Brain microvascular endothelial cell (primary cell): ENCODE measurements at regions not wholly inside any gene's neighbourhood (a gene's known extent, or its start where the extent isn't known, plus 50 kb on each side); places are given as distances from the start of the nearest gene placed in this dataset.
"Not testable (repeated sequence)": the region's sequence is repeated elsewhere in the genome, so short reads cannot be mapped to it uniquely, and the experiment has no call there.

Source experiments
- DNase-seq: peaks from one replicate; pipeline ENCODE4 v3.0.0-alpha.2; 2020
- H3K27ac ChIP-seq: fragments of 250-450 bp; sonication (Bioruptor Pico); 2 replicates; pipeline ENCODE4 v1.5.1; 2020; ENCODE audit warnings: mild to moderate bottlenecking, moderate library complexity
- H3K27me3 ChIP-seq: fragments of 250-450 bp; sonication (Bioruptor Pico); replicated peaks from 2 replicates; pipeline ENCODE4 v1.5.1; 2020; ENCODE audit warnings: mild to moderate bottlenecking
- H3K36me3 ChIP-seq: fragments of 250-450 bp; sonication (Bioruptor Pico); replicated peaks from 2 replicates; pipeline ENCODE4 v1.5.1; 2020; ENCODE audit warnings: mild to moderate bottlenecking
- H3K4me3 ChIP-seq: 2 replicates; pipeline ENCODE4 v1.5.1; 2011; ENCODE audit warnings: low read depth, mild to moderate bottlenecking, control low read depth, low read length, moderate library complexity
- in situ Hi-C: cut with HindIII; loops from 2 replicates; pipeline ENCODE4 v1.10.0; 2017; ENCODE audit warnings: low sequenced_read_pairs, low pct_ligation_motif_present
- TF ChIP-seq, protein P1 (sequence below): IDR thresholded peaks from 2 replicates; pipeline ENCODE4 v1.5.1; 2011; ENCODE audit warnings: low read depth, mild to moderate bottlenecking, moderate library complexity, low read length, control low read depth, inconsistent platforms; ENCODE audit errors: missing control alignments

DNA sequence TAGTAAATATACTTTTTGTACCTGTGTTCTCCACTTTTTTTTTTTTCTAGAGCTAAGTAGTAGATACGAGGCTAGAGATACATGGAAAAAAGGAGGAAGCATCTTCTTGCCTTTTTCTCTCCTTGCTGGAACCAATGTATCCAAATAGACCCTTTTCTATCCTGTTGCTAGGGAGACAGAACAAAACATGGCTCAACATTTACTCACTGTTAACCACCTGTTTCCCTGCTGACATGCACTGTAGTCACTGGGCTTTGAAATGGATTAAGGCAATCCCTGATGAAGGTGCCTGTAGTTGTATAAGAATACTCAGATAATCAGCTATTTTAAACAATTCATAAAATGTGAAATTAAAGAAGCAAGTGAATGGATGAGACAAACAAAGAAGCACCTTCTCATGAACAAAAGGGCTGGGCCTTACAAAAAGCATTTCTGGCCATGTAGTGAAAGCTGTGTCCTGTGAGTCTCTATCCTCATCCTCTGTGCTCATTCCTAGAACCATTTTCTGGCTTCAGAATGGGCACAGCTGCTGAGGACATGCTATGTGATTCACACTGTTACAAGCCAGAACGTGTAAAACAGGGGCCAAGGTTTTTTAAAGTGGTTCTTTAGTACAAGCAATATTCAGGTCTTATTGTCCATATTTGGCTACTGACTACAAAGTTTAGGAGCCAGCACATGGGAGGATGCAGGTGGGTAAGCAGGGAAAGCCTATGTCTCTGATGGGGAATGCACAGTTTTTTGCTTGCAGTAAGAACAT lies 100.4 kb upstream of the NDN start:
- in situ Hi-C loops, result no loop called here
- no peaks in the 10 kb centered on the region for H3K36me3 ChIP-seq
- H3K4me3 ChIP-seq, result no peak overlapping the region

GRCh38 chr15:23793191-23793680 lies 106.1 kb upstream of the NDN start:
- Histone ChIP-seq H3K27ac (no peak overlapping the region), H3K36me3 (no peaks in the 10 kb centered on the region), H3K27me3 (no peaks in the 10 kb centered on the region), H3K4me3 (no peak overlapping the region)
- TF ChIP-seq, protein P1, sequence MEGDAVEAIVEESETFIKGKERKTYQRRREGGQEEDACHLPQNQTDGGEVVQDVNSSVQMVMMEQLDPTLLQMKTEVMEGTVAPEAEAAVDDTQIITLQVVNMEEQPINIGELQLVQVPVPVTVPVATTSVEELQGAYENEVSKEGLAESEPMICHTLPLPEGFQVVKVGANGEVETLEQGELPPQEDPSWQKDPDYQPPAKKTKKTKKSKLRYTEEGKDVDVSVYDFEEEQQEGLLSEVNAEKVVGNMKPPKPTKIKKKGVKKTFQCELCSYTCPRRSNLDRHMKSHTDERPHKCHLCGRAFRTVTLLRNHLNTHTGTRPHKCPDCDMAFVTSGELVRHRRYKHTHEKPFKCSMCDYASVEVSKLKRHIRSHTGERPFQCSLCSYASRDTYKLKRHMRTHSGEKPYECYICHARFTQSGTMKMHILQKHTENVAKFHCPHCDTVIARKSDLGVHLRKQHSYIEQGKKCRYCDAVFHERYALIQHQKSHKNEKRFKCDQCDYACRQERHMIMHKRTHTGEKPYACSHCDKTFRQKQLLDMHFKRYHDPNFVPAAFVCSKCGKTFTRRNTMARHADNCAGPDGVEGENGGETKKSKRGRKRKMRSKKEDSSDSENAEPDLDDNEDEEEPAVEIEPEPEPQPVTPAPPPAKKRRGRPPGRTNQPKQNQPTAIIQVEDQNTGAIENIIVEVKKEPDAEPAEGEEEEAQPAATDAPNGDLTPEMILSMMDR, result no peak
- in situ Hi-C loops, result no loop called here
- no peak for DNase-seq

More for the DNA sequence above, 100.4 kb upstream of the NDN start:
- H3K27me3 ChIP-seq, result no peaks in the 10 kb centered on the region
- DNase-seq, result no peak
- H3K27ac ChIP-seq, result no peak overlapping the region
- TF ChIP-seq, protein P1, result no peak

DNA sequence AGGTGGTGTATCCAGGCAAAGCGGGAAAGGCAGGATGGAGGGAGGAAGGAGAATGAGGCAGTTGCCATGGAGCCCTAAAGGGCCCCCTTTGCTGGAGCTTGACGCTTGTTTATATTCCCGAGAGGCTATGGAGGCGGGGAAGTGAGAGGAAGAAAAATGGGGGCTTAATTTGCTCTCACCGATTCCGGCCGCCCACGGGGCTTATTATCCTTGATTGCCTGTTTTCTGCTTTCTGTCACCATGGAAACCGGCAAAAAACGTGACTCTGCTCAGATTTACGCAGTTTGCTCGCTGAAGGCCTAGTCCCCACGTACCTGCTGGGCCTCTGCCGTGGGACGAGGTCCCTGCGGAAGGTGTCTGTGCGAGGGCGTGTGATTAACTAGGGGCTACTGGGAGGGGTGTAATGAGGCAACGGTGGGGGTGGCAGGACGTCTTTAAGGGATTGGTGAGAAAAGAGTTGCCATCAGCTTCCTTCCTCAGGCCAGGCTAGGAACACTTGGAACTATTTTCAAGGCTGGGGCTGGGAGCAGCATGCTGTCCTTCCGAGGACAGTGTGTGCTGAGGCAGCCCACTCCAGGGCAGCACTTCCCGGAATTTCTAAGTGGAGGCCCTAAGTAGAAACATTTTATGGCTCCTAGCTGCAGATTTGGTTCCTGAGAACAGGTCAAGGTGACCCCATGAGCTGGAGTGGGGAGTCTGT lies 110.8 kb upstream of the NDN start:
- no peaks in the 10 kb centered on the region for H3K27me3 ChIP-seq
- in situ Hi-C loops, result no loop called here
- H3K4me3 ChIP-seq, result no peak overlapping the region
- no peak for DNase-seq
- no peak overlapping the region for H3K27ac ChIP-seq
- H3K36me3 ChIP-seq, result no peaks in the 10 kb centered on the region
- TF ChIP-seq, protein P1, result no peak

DNA sequence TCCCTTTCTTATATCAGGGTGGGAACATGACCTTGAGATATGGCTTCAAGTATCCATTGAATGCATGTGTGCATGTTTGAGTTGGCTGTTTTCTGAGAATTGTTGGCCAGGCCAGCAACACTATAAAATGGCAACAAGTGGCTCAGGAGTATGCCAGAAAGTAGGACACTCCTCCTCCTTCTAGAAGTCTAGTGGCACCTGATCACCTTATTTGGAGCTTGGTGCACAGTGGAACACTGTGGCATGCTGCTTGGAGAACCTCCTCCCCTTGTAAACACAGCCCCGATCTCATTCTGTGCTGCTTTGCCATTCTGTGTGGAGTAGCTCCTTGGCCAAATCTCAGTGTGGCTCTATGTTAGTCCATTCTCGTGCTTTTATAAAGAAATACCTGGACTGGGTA lies 114.8 kb upstream of the NDN start:
- TF ChIP-seq, protein P1, result no peak
- no peak overlapping the region for H3K4me3 ChIP-seq
- in situ Hi-C loops, result no loop called here
- H3K27me3 ChIP-seq, result no peaks in the 10 kb centered on the region
- H3K27ac ChIP-seq, result no peak overlapping the region
- no peaks in the 10 kb centered on the region for H3K36me3 ChIP-seq
- no peak for DNase-seq

GRCh38 chr15:23802896-23803435 lies 115.9 kb upstream of the NDN start:
- DNase-seq, H3K36me3 ChIP-seq, H3K27me3 ChIP-seq, H3K4me3 ChIP-seq, in situ Hi-C loops, H3K27ac ChIP-seq: not testable (repeated sequence)

- in situ Hi-C loops, result no loop called here
- H3K27me3 ChIP-seq, result no peaks in the 10 kb centered on the region
- DNase-seq, result no peak
- TF ChIP-seq, protein P1, result no peak
- H3K36me3 ChIP-seq, result no peaks in the 10 kb centered on the region
- no peak overlapping the region for H3K4me3 ChIP-seq
- no peak overlapping the region for H3K27ac ChIP-seq
Observed at GRCh38 chr15:23806980-23807379, 119.9 kb upstream of the NDN start.
